Liver (tissue), 8 donors: ENCODE measurements at regions not wholly inside any gene's neighbourhood (a gene's known extent, or its start where the extent isn't known, plus 50 kb on each side); places are given as distances from the start of the nearest gene placed in this dataset.
"Not testable (repeated sequence)": the region's sequence is repeated elsewhere in the genome, so short reads cannot be mapped to it uniquely, and the experiment has no call there.

Experiments used
- DNase-seq: peaks from one replicate; pipeline ENCODE4 v3.0.0-alpha.2; 2017; ENCODE audit warnings: low spot score
- H3K27ac ChIP-seq, 2 donors: one replicate each; pipeline ENCODE4 v1.7.0; 2013; ENCODE audit warnings: inconsistent platforms in 2 of 2, low read length in 2 of 2, control low read depth in 1 of 2, low read depth in 1 of 2, mild to moderate bottlenecking in 1 of 2
- H3K27me3 ChIP-seq, 4 donors: one replicate each; pipeline versions ENCODE4 v1.6.1 to v1.7.0; 2013; ENCODE audit warnings: low read length in 3 of 4, inconsistent platforms in 1 of 4, mild to moderate bottlenecking in 1 of 4, moderate library complexity in 1 of 4; ENCODE audit not compliant: control insufficient read depth in 4 of 4, insufficient read depth in 4 of 4
- H3K36me3 ChIP-seq, 4 donors: one replicate each; pipeline versions ENCODE4 v1.6.1 to v1.7.0; 2013; ENCODE audit warnings: low read length in 3 of 4, mild to moderate bottlenecking in 3 of 4, low read depth in 1 of 4, moderate library complexity in 1 of 4; ENCODE audit not compliant: control insufficient read depth in 4 of 4, insufficient read depth in 3 of 4
- H3K4me1 ChIP-seq, 4 donors: one replicate each; pipeline versions ENCODE4 v1.6.1 to v1.7.0; 2013; ENCODE audit warnings: low read length in 3 of 4, mild to moderate bottlenecking in 3 of 4, moderate library complexity in 1 of 4; ENCODE audit not compliant: control insufficient read depth in 4 of 4, insufficient read depth in 4 of 4
- H3K4me3 ChIP-seq, 3 donors: one replicate each; pipeline versions ENCODE4 v1.6.1 to v1.7.0; 2013; ENCODE audit warnings: low read length in 3 of 3, control low read depth in 1 of 3, low read depth in 1 of 3, mild to moderate bottlenecking in 1 of 3
- H3K9ac ChIP-seq, 2 donors: one replicate each; pipeline ENCODE4 v1.7.0; 2013; ENCODE audit warnings: low read length in 2 of 2, mild to moderate bottlenecking in 2 of 2, moderate library complexity in 2 of 2, control low read depth in 1 of 2, low read depth in 1 of 2
- H3K9me3 ChIP-seq, 4 donors: one replicate each; pipeline versions ENCODE4 v1.6.1 to v1.7.0; 2013; ENCODE audit warnings: low read length in 3 of 4; ENCODE audit not compliant: control insufficient read depth in 4 of 4
- ATF3 ChIP-seq: IDR thresholded peaks from 2 replicates; pipeline ENCODE4 v1.6.1; 2016; ENCODE audit warnings: antibody characterized with exemption
- CTCF ChIP-seq: fragments of 150-350 bp; IDR thresholded peaks from 2 replicates; pipeline ENCODE4 v1.5.1; 2017; ENCODE audit warnings: improper control_type of control experiment, low read depth, low read length; ENCODE audit not compliant: missing input control
- EGR1 ChIP-seq, 2 donors: IDR thresholded peaks; 2 replicates each; pipeline ENCODE4 v1.6.1; 2016 to 2018; ENCODE audit warnings: antibody characterized with exemption in 2 of 2, low read depth in 2 of 2
- GABPA ChIP-seq, 2 donors: IDR thresholded peaks in 1 of 2; conservative IDR thresholded peaks in 1 of 2; 2 replicates each; pipeline ENCODE4 v1.6.1; 2016; ENCODE audit warnings: antibody characterized with exemption in 2 of 2, mild to moderate bottlenecking in 1 of 2, moderate library complexity in 1 of 2
- MAX ChIP-seq: IDR thresholded peaks from 2 replicates; pipeline ENCODE4 v1.6.1; 2016; ENCODE audit warnings: antibody characterized with exemption
- NR2F2 ChIP-seq: IDR thresholded peaks from 2 replicates; pipeline ENCODE4 v1.6.1; 2016; ENCODE audit warnings: antibody characterized with exemption
- WGBS: extraction: QIAGEN DNeasy Blood & Tissue Kit; methylation state at CpG from one replicate; pipeline ENCODE4 v1.1.7; 2013; 5-methylcytosine and 5-hydroxymethylcytosine counted together
- donor health status: healthy.
- donor health status: healthy.
- donor health status: healthy.
- donor health status: healthy.
- donor health status: healthy.

GRCh38 chr3:112695377-112696108 is 54.6 kb upstream of the CCDC80 start:
- H3K9me3 ChIP-seq, H3K36me3 ChIP-seq, DNase-seq, H3K4me3 ChIP-seq, H3K9ac ChIP-seq, H3K27me3 ChIP-seq, H3K27ac ChIP-seq, H3K4me1 ChIP-seq: not testable (repeated sequence)
- WGBS, result 71% methylated on average over 3 of the region's 3 CpGs

- not testable (repeated sequence) for H3K27ac ChIP-seq, H3K4me3 ChIP-seq, DNase-seq
Observed at GRCh38 chr3:112694906-112695305, 54.0 kb upstream of the CCDC80 start.

GRCh38 chr3:112693186-112693585 is 52.2 kb upstream of the CCDC80 start:
- DNase-seq, result no peak
- Histone ChIP-seq H3K9ac (no peak overlapping the region), H3K9me3 (no peaks in the 10 kb centered on the region), H3K4me1 (no peaks in the 10 kb centered on the region), H3K27me3 (no peaks in the 10 kb centered on the region), H3K27ac (no peak overlapping the region), H3K36me3 (no peaks in the 10 kb centered on the region), H3K4me3 (no peak overlapping the region)
- WGBS, result 94% methylated on average over 4 of the region's 4 CpGs
- no peak for TF ChIP-seq NR2F2
- TF ChIP-seq EGR1 (IDR thresholded peaks at IDR 0.05; ENCODE audit: low read depth in 2 of 2), result no peak
- no peak for TF ChIP-seq GABPA (IDR thresholded peaks at IDR 0.05 in 1 of 2, conservative IDR thresholded peaks at IDR 0.05 in 1 of 2)
- TF ChIP-seq CTCF, result no peak
- no peak for TF ChIP-seq ATF3
- no peak for TF ChIP-seq MAX

More at GRCh38 chr3:112694906-112695305, 54.0 kb upstream of the CCDC80 start:
- H3K36me3 ChIP-seq, H3K9me3 ChIP-seq, H3K27me3 ChIP-seq, H3K9ac ChIP-seq, H3K4me1 ChIP-seq: not testable (repeated sequence)
- WGBS, result 95% methylated on average over 2 of the region's 2 CpGs
